VCaP (cell line): ENCODE measurements at regions not wholly inside any gene's neighbourhood (a gene's known extent, or its start where the extent isn't known, plus 50 kb on each side); places are given as distances from the start of the nearest gene placed in this dataset.
A peak's percentile ranks its signal among the peaks of the same experiment; 100 is the strongest.

Experiments
- H3K27ac ChIP-seq: fragments of 450-650 bp; 2 replicates; pipeline ENCODE4 v1.5.1; 2017
- CTCF ChIP-seq: fragments of 450-650 bp; conservative IDR thresholded peaks from 2 replicates; pipeline ENCODE4 v1.5.1; 2017; ENCODE audit warnings: mild to moderate bottlenecking, moderate library complexity

GRCh38 chr5:4847766-4848165 lies 292.4 kb upstream of the ADAMTS16 start:
- TF ChIP-seq CTCF, result no peak
- no peak overlapping the region for H3K27ac ChIP-seq

GRCh38 chr5:4855036-4855435 lies 285.1 kb upstream of the ADAMTS16 start:
- H3K27ac ChIP-seq, result no peak overlapping the region
- TF ChIP-seq CTCF, result no peak

- TF ChIP-seq CTCF, result no peak
These were observed 284.2 kb upstream of the ADAMTS16 start for GRCh38 chr5:4855880-4856279.

GRCh38 chr5:4857761-4858160 lies 282.4 kb upstream of the ADAMTS16 start:
- TF ChIP-seq CTCF, result no peak
- H3K27ac ChIP-seq, result no peak overlapping the region

More at GRCh38 chr5:4855880-4856279, 284.2 kb upstream of the ADAMTS16 start:
- H3K27ac ChIP-seq, result no peak overlapping the region

- no peak overlapping the region for H3K27ac ChIP-seq
- no peak for TF ChIP-seq CTCF
These were observed 280.5 kb upstream of the ADAMTS16 start for GRCh38 chr5:4859500-4860235.

- TF ChIP-seq CTCF, result no peak
- no peak overlapping the region for H3K27ac ChIP-seq
These were observed 279.5 kb upstream of the ADAMTS16 start for GRCh38 chr5:4860631-4861030.

GRCh38 chr5:4862500-4862899 lies 277.6 kb upstream of the ADAMTS16 start:
- no peak overlapping the region for H3K27ac ChIP-seq
- peak; percentile 88 for TF ChIP-seq CTCF
